GM19438 (cell line): ENCODE measurements at regions not wholly inside any gene's neighbourhood (a gene's known extent, or its start where the extent isn't known, plus 50 kb on each side); places are given as distances from the start of the nearest gene placed in this dataset.
"Not testable (repeated sequence)": the region's sequence is repeated elsewhere in the genome, so short reads cannot be mapped to it uniquely, and the experiment has no call there.

ENCODE experiments used
- ATAC-seq: cut with Tn5 transposase; IDR thresholded peaks from one replicate; pipeline ENCODE4 v1.9.1; 2021; ENCODE audit warnings: low read depth; ENCODE audit not compliant: unreplicated experiment

- ATAC-seq = not testable (repeated sequence)
Observed at GRCh38 chr13:44628826-44629225, 52.7 kb upstream of the TSC22D1 start.

GRCh38 chr13:44627441-44627840, 51.3 kb upstream of the TSC22D1 start:
- no peak for ATAC-seq

DNA sequence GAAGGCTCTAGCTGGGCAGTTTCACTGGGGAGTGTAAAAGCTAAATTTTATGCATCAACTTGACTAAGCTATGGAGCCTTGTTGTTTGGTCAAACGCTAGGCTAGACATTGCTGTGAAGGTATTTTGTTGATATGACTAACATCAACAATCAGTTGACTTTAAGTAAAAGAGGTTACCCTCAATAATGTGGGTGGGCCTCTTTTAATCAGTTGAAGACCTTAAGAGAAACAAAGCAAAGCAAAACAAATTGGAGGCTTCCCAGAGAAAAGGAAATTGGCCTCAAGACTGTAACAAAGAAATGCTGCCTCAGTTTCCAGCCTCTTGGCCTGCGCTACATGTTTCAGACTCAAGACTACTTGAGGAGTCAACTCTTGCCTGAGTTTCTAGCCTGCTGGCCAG, 50.0 kb upstream of the TSC22D1 start:
- ATAC-seq = no peak
